ENCODE measurements at regions not wholly inside any gene's neighbourhood (a gene's known extent, or its start where the extent isn't known, plus 50 kb on each side); places are given as distances from the start of the nearest gene placed in this dataset.

GRCh38 chr6:44738601-44739146 is 351.2 kb downstream of the CDC5L start:
- intact Hi-C loops (cut with micrococcal nuclease) = no loop called here
- Mint-ChIP-seq H3K27ac (ENCODE audit: low read depth, unreplicated experiment) (peak overlapping the region; percentile 65), H3K4me3 (ENCODE audit: unreplicated experiment) (no peak overlapping the region), H3K9me3 (ENCODE audit: unreplicated experiment) (no peaks in the 10 kb centered on the region), H3K36me3 (ENCODE audit: insufficient read depth, unreplicated experiment) (no peaks in the 10 kb centered on the region), H3K27me3 (ENCODE audit: insufficient read depth, unreplicated experiment) (no peaks in the 10 kb centered on the region), H3K4me1 (ENCODE audit: insufficient read depth, unreplicated experiment) (peaks cover 19% of the 10 kb centered on the region)
- ChIA-PET POLR2A (no interaction called here), CTCF (no interaction called here)
- TF ChIP-seq CTCF (IDR thresholded peaks at IDR 0.05; ENCODE audit: unreplicated experiment) = no peak
- peak; percentile 75 for DNase-seq (ENCODE audit: unreplicated experiment)
- BruUV-seq (replicated peaks) = no TSS peak

- Mint-ChIP-seq H3K9me3 (ENCODE audit: unreplicated experiment) (no peaks in the 10 kb centered on the region), H3K27me3 (ENCODE audit: insufficient read depth, unreplicated experiment) (no peaks in the 10 kb centered on the region), H3K4me3 (ENCODE audit: unreplicated experiment) (no peak overlapping the region), H3K27ac (ENCODE audit: low read depth, unreplicated experiment) (peak overlapping the region; percentile 65), H3K4me1 (ENCODE audit: insufficient read depth, unreplicated experiment) (peaks cover 19% of the 10 kb centered on the region), H3K36me3 (ENCODE audit: insufficient read depth, unreplicated experiment) (no peaks in the 10 kb centered on the region)
- TF ChIP-seq CTCF (IDR thresholded peaks at IDR 0.05; ENCODE audit: unreplicated experiment) = no peak
- intact Hi-C loops (cut with micrococcal nuclease) = no loop called here
- POLR2A ChIA-PET = no interaction called here
- CTCF ChIA-PET = no interaction called here
- no TSS peak for BruUV-seq (replicated peaks)
- DNase-seq (ENCODE audit: unreplicated experiment) = no peak
These were observed 351.7 kb downstream of the CDC5L start for GRCh38 chr6:44739181-44739580.

GRCh38 chr6:44740566-44741120 is 353.1 kb downstream of the CDC5L start:
- no peak overlapping the region for H3K4me3 Mint-ChIP-seq (ENCODE audit: unreplicated experiment)
- H3K36me3 Mint-ChIP-seq (ENCODE audit: insufficient read depth, unreplicated experiment) = no peaks in the 10 kb centered on the region
- no peak for TF ChIP-seq CTCF (IDR thresholded peaks at IDR 0.05; ENCODE audit: unreplicated experiment)
- intact Hi-C loops (cut with micrococcal nuclease) = no loop called here
- no peaks in the 10 kb centered on the region for H3K9me3 Mint-ChIP-seq (ENCODE audit: unreplicated experiment)
- H3K27me3 Mint-ChIP-seq (ENCODE audit: insufficient read depth, unreplicated experiment) = no peaks in the 10 kb centered on the region
- ChIA-PET POLR2A (no interaction called here), CTCF (no interaction called here)
- no TSS peak for BruUV-seq (replicated peaks)
- no peak for DNase-seq (ENCODE audit: unreplicated experiment)
- H3K4me1 Mint-ChIP-seq (ENCODE audit: insufficient read depth, unreplicated experiment) = peaks cover 12% of the 10 kb centered on the region
- H3K27ac Mint-ChIP-seq (ENCODE audit: low read depth, unreplicated experiment) = peak overlapping the region; percentile 46

GRCh38 chr6:44742201-44742600 is 354.7 kb downstream of the CDC5L start:
- DNase-seq (ENCODE audit: unreplicated experiment) = no peak
- CTCF ChIA-PET = no interaction called here
- intact Hi-C loops (cut with micrococcal nuclease) = no loop called here
- POLR2A ChIA-PET = no interaction called here
- TF ChIP-seq CTCF (IDR thresholded peaks at IDR 0.05; ENCODE audit: unreplicated experiment) = no peak
- H3K9me3 Mint-ChIP-seq (ENCODE audit: unreplicated experiment) = no peaks in the 10 kb centered on the region
- H3K27ac Mint-ChIP-seq (ENCODE audit: low read depth, unreplicated experiment) = no peak overlapping the region
- no peaks in the 10 kb centered on the region for H3K36me3 Mint-ChIP-seq (ENCODE audit: insufficient read depth, unreplicated experiment)
- H3K27me3 Mint-ChIP-seq (ENCODE audit: insufficient read depth, unreplicated experiment) = no peaks in the 10 kb centered on the region
- peaks cover 6% of the 10 kb centered on the region for H3K4me1 Mint-ChIP-seq (ENCODE audit: insufficient read depth, unreplicated experiment)
- H3K4me3 Mint-ChIP-seq (ENCODE audit: unreplicated experiment) = no peak overlapping the region
- BruUV-seq (replicated peaks) = no TSS peak

All from MCF 10A (cell line).